ENCODE measurements at regions not wholly inside any gene's neighbourhood (a gene's known extent, or its start where the extent isn't known, plus 50 kb on each side); places are given as distances from the start of the nearest gene placed in this dataset.
A peak's percentile ranks its signal among the peaks of the same experiment; 100 is the strongest.

- 25 to 43% methylated on average over 2 of the region's 2 CpGs for WGBS, 2 donors
- H3K4me3 ChIP-seq = no peak overlapping the region
- H3K36me3 ChIP-seq = no peaks in the 10 kb centered on the region
- no peak overlapping the region for H3K27ac ChIP-seq
- TF ChIP-seq CTCF (IDR thresholded peaks at IDR 0.05) = no peak
- no peaks in the 10 kb centered on the region for H3K4me1 ChIP-seq
- DNase-seq (no peak), ATAC-seq (no peak)
- no peaks in the 10 kb centered on the region for H3K9me3 ChIP-seq
- H3K27me3 ChIP-seq = peaks cover 0 to 7% (median 0%) of the 10 kb centered on the region in 7 donors
- intact Hi-C loops (cut with DNase I) = no loop called here
These were observed 95.9 kb upstream of the CAND1 start for GRCh38 chr12:67173258-67173657.

- 73 to 83% methylated on average over 2 of the region's 2 CpGs for WGBS, 2 donors
These were observed 86.6 kb upstream of the CAND1 start for GRCh38 chr12:67182551-67182950.

GRCh38 chr12:67193704-67194103, 75.5 kb upstream of the CAND1 start:
- Histone ChIP-seq H3K4me3 (no peak overlapping the region), H3K9me3 (no peaks in the 10 kb centered on the region), H3K27ac (no peak overlapping the region), H3K36me3 (no peaks in the 10 kb centered on the region), H3K4me1 (no peaks in the 10 kb centered on the region), H3K27me3 (no peaks in the 10 kb centered on the region)
- peak in 1 of 8 donors; percentile 35 for ATAC-seq
- DNase-seq = peak in 1 of 2 donors; percentile 4
- intact Hi-C loops (cut with DNase I) = no loop called here
- no peak for TF ChIP-seq CTCF (IDR thresholded peaks at IDR 0.05)

More at GRCh38 chr12:67182551-67182950, 86.6 kb upstream of the CAND1 start:
- no peaks in the 10 kb centered on the region for H3K9me3 ChIP-seq
- ATAC-seq (no peak), DNase-seq (no peak)
- H3K36me3 ChIP-seq = no peaks in the 10 kb centered on the region
- H3K27me3 ChIP-seq = peaks cover 0 to 6% (median 0%) of the 10 kb centered on the region in 7 donors
- TF ChIP-seq CTCF (IDR thresholded peaks at IDR 0.05) = no peak
- no peak overlapping the region for H3K27ac ChIP-seq
- H3K4me3 ChIP-seq = no peak overlapping the region
- intact Hi-C loops (cut with DNase I) = no loop called here
- H3K4me1 ChIP-seq = no peaks in the 10 kb centered on the region

- Histone ChIP-seq H3K4me1 (no peaks in the 10 kb centered on the region), H3K27ac (no peak overlapping the region), H3K36me3 (no peaks in the 10 kb centered on the region), H3K4me3 (no peak overlapping the region), H3K9me3 (no peaks in the 10 kb centered on the region), H3K27me3 (no peaks in the 10 kb centered on the region)
- WGBS, 2 donors = 0 to 56% methylated on average over 1 of the region's 1 CpG
- DNase-seq (no peak), ATAC-seq (no peak)
- intact Hi-C loops (cut with DNase I) = loop anchor here in 1 of 10 donors (5.0 kb wide), 1 partner anchor 1163 kb away; no protein-coding TSS in a partner anchor
- TF ChIP-seq CTCF (IDR thresholded peaks at IDR 0.05) = no peak
These were observed 68.8 kb upstream of the CAND1 start for GRCh38 chr12:67200386-67200785.

Measured in heart right ventricle (tissue), 16 donors.